ENCODE measurements at regions not wholly inside any gene's neighbourhood (a gene's known extent, or its start where the extent isn't known, plus 50 kb on each side); places are given as distances from the start of the nearest gene placed in this dataset.

DNA sequence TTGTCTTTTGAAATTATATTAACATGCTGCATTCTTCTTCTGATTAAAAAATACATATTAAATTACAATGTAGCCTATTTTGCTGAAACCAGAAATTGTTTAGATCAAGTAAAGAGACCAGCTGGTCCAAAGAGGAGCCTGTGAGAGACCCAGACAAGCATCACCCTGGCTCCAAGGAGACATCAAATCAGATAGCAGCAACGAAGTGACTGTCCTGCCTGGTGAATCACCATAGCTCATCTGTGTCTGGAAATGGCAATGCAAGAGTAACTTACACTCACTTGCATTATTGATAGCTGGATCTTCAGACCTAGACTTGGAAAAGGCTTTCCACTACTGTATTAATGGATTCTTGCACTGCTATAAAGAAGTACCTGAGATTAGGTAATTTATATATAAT lies 169.1 kb downstream of the KCTD12 start:
- TF ChIP-seq, protein P1, sequence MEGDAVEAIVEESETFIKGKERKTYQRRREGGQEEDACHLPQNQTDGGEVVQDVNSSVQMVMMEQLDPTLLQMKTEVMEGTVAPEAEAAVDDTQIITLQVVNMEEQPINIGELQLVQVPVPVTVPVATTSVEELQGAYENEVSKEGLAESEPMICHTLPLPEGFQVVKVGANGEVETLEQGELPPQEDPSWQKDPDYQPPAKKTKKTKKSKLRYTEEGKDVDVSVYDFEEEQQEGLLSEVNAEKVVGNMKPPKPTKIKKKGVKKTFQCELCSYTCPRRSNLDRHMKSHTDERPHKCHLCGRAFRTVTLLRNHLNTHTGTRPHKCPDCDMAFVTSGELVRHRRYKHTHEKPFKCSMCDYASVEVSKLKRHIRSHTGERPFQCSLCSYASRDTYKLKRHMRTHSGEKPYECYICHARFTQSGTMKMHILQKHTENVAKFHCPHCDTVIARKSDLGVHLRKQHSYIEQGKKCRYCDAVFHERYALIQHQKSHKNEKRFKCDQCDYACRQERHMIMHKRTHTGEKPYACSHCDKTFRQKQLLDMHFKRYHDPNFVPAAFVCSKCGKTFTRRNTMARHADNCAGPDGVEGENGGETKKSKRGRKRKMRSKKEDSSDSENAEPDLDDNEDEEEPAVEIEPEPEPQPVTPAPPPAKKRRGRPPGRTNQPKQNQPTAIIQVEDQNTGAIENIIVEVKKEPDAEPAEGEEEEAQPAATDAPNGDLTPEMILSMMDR (IDR thresholded peaks at IDR 0.05), result no peak
- no peak for TF ChIP-seq POLR2A (IDR thresholded peaks at IDR 0.05)
- TF ChIP-seq EP300 (IDR thresholded peaks at IDR 0.05), result no peak
- TF ChIP-seq POLR2AphosphoS5 (IDR thresholded peaks at IDR 0.05), result no peak
- Histone ChIP-seq H3K4me1 (peaks cover 0 to under 1% (median 0%) of the 10 kb centered on the region in 4 donors), H3K27ac (no peak overlapping the region), H3K4me3 (no peak overlapping the region), H3K9me3 (no peaks in the 10 kb centered on the region), H3K27me3 (no peaks in the 10 kb centered on the region), H3K36me3 (no peaks in the 10 kb centered on the region)
- DNase-seq (no peak), ATAC-seq (ENCODE audit: low FRiP score in 2 of 2) (no peak)
- 67 to 77% methylated on average over 1 of the region's 1 CpG for WGBS, 2 donors

DNA sequence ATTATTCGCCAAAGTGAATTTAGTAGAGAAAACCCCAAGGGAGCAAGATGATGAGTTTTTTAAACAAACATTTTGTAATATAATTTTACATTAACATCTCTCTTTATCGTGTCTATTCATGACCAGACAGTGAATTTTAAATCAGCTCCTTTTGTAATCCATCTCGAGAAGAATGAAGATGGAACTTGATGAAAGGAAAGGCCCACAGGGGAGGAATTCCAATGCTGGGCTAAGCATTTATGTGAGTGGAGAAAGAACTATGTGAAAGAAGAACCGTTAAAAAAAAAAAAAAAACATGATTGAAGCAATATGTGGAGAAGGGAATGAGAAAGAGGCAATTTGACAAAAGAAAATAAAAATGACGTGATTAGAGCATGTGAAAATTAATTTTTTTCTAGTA lies 170.6 kb downstream of the KCTD12 start:
- Histone ChIP-seq H3K4me1 (peaks cover 4 to 11% (median 8%) of the 10 kb centered on the region in 4 donors), H3K36me3 (no peaks in the 10 kb centered on the region), H3K27ac (no peak overlapping the region), H3K9me3 (no peaks in the 10 kb centered on the region), H3K27me3 (no peaks in the 10 kb centered on the region), H3K4me3 (no peak overlapping the region)
- DNase-seq (no peak), ATAC-seq (ENCODE audit: low FRiP score in 2 of 2) (no peak)
- 83 to 86% methylated on average over 5 of the region's 5 CpGs for WGBS, 2 donors
- TF ChIP-seq EP300 (IDR thresholded peaks at IDR 0.05) (no peak), POLR2A (IDR thresholded peaks at IDR 0.05) (no peak), POLR2AphosphoS5 (IDR thresholded peaks at IDR 0.05) (no peak)
- TF ChIP-seq, protein P1 (IDR thresholded peaks at IDR 0.05), result no peak

DNA sequence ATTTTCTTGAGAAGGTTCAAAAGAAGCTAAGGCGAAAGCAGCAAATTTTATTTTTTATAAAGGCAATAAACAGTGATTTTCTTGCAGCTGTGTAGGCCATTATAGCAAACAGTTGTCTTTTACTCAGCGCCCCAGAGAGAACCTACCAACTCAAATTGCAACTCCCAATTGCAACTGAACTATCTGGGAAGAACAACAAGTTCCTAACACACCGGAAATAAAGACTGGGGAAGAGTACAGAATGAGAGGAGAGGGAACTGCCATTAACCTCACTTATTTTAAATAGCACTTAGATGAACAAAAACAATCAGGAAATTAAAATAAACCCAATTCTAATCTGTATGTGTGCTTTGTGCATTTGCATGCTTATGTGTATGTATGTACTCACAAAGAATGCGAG lies 171.1 kb downstream of the KCTD12 start:
- Histone ChIP-seq H3K4me1 (peaks cover 4 to 11% (median 10%) of the 10 kb centered on the region in 4 donors), H3K4me3 (no peak overlapping the region), H3K27me3 (no peaks in the 10 kb centered on the region), H3K9me3 (no peaks in the 10 kb centered on the region), H3K27ac (no peak overlapping the region), H3K36me3 (no peaks in the 10 kb centered on the region)
- ATAC-seq (ENCODE audit: low FRiP score in 2 of 2) (no peak), DNase-seq (no peak)
- WGBS, 2 donors, result 91 to 95% methylated on average over 4 of the region's 4 CpGs
- TF ChIP-seq, protein P1 (IDR thresholded peaks at IDR 0.05), result no peak
- no peak for TF ChIP-seq POLR2A (IDR thresholded peaks at IDR 0.05)
- no peak for TF ChIP-seq POLR2AphosphoS5 (IDR thresholded peaks at IDR 0.05)
- TF ChIP-seq EP300 (IDR thresholded peaks at IDR 0.05), result no peak

DNA sequence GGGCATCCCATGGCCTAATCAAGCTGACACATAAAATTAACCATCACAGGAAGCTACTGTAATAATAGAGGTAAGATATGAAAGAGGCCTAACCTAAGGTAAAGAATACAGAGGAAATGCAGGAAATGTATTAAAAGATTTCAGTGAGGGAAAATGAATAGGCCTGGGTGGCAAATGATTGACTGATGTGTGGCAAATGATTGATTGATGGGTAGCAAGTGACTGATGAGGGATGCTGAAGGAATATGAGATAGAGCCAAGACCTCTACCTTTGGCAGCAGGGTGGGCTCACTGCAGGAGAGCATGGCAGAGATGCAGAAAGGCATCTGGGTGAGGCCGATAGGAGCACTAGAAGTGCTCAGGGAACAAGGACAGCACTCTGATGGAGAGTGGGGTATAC lies 172.9 kb downstream of the KCTD12 start:
- WGBS, 2 donors, result 94 to 96% methylated on average over 1 of the region's 1 CpG
- Histone ChIP-seq H3K27me3 (no peaks in the 10 kb centered on the region), H3K36me3 (no peaks in the 10 kb centered on the region), H3K4me3 (no peak overlapping the region), H3K4me1 (peaks cover 4 to 11% (median 10%) of the 10 kb centered on the region in 4 donors), H3K27ac (no peak overlapping the region), H3K9me3 (no peaks in the 10 kb centered on the region)
- TF ChIP-seq, protein P1 (IDR thresholded peaks at IDR 0.05), result no peak
- TF ChIP-seq POLR2A (IDR thresholded peaks at IDR 0.05) (no peak), EP300 (IDR thresholded peaks at IDR 0.05) (no peak), POLR2AphosphoS5 (IDR thresholded peaks at IDR 0.05) (no peak)
- ATAC-seq (ENCODE audit: low FRiP score in 2 of 2) (no peak), DNase-seq (no peak)

DNA sequence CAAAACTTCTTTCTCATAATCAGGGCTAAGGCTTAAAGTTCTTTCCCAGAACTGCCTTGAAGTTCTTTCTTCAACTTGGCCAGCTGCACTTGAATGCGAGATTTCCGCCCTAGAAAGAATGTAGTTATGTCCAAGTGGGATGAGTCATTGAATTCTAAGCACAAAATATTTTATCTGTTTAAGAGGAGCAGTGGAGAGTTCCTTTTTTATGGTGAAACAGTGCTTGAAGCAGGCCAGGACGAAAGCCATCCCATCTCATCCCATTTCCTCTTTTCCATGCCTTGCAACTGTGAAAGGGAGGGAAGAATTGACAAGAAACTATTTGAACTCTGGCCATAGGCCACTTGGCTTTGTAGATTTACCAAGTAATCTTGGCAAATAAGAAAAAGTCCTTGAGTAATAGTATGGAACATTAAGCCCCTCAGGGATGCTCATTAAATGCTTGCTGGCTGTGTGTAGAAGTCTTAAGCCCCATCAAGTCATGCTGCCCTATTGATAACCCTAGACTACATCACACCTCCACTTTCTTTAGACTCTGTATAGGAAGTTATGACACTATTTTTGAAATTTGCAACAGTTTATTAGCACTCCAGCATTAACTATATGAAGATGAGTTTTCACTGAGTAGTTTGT lies 174.5 kb downstream of the KCTD12 start:
- TF ChIP-seq POLR2A (IDR thresholded peaks at IDR 0.05), result no peak
- Histone ChIP-seq H3K36me3 (no peaks in the 10 kb centered on the region), H3K27ac (no peak overlapping the region), H3K9me3 (no peaks in the 10 kb centered on the region), H3K4me3 (no peak overlapping the region), H3K4me1 (peaks cover 4 to 11% (median 10%) of the 10 kb centered on the region in 4 donors), H3K27me3 (no peaks in the 10 kb centered on the region)
- WGBS, 2 donors, result 30 to 41% methylated on average over 3 of the region's 3 CpGs
- DNase-seq, result peak in 1 of 2 donors; percentile 26
- ATAC-seq (ENCODE audit: low FRiP score in 2 of 2), result peak; percentile 81 to 92

All from upper lobe of left lung (tissue), 6 donors.